ENCODE measurements at regions not wholly inside any gene's neighbourhood (a gene's known extent, or its start where the extent isn't known, plus 50 kb on each side); places are given as distances from the start of the nearest gene placed in this dataset.

DNA sequence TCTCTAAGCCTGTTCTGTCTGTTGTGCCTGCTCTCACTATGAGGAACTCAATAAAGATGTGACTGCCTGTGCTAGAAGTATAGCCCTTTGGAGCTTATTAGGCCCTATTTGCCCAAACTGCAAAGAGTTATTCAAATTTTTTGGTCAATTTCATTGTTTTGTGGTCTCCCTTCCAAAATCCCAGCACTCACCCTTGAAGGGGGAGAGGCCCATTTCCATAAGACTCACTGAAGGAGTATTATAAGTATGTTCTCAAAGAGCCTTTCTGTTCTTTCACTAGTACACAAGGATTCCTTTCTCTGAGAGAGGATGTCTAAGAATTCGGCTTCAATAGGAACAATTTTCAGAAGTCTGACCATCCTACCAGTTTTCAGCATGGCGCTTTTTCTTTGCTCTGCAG lies 641.9 kb upstream of the REG3G start:
- TF ChIP-seq CTCF (conservative IDR thresholded peaks at IDR 0.05 in 1 of 2, IDR thresholded peaks at IDR 0.05 in 1 of 2; ENCODE audit: low read depth in 1 of 2, low read length in 2 of 2) (no peak), EZH2 (IDR thresholded peaks at IDR 0.05; ENCODE audit: low read length, missing control alignments) (no peak)
